HEK293 (cell line): ENCODE measurements at regions not wholly inside any gene's neighbourhood (a gene's known extent, or its start where the extent isn't known, plus 50 kb on each side); places are given as distances from the start of the nearest gene placed in this dataset.

Experiments used
- CTCF ChIA-PET: fragments of 350-600 bp; formaldehyde crosslinking; extraction: SDS; loops from one replicate; lab custom pipeline; 2021; ENCODE audit warnings: antibody characterized with exemption; lab: Yijun Ruan, JAX
- POLR2A ChIA-PET: fragments of 300-600 bp; formaldehyde crosslinking; extraction: SDS; loops from one replicate; lab custom pipeline; 2020; ENCODE audit warnings: antibody characterized with exemption, inconsistent platforms; lab: Yijun Ruan, JAX
- H3K27ac ChIP-seq: fragments of 200-500 bp; sonication (Bioruptor generic); 2 replicates; pipeline ENCODE4 v1.5.1; 2014; ENCODE audit warnings: low read depth, low read length, control low read depth, inconsistent platforms; ENCODE audit errors: extremely low read depth
- H3K36me3 ChIP-seq, 2 experiments: fragments of 200-500 bp in 1 of 2; sonication (Bioruptor generic) in 1 of 2; 1 replicate in 1 of 2; 2 replicates in 1 of 2; pipeline ENCODE4 v1.5.1; 2014 to 2017; ENCODE audit warnings: inconsistent platforms in 2 of 2, low read length in 2 of 2; ENCODE audit not compliant: control insufficient read depth in 2 of 2, insufficient read depth in 1 of 2
- H3K4me1 ChIP-seq: fragments of 200-500 bp; sonication (Bioruptor generic); 2 replicates; pipeline ENCODE4 v1.5.1; 2014; ENCODE audit warnings: mild to moderate bottlenecking, low read length, inconsistent platforms; ENCODE audit not compliant: control insufficient read depth, insufficient read depth
- H3K4me3 ChIP-seq: 2 replicates; pipeline ENCODE4 v1.5.1; 2011; ENCODE audit warnings: low read depth, mild to moderate bottlenecking, control low read depth, low read length, moderate library complexity
- H3K9me3 ChIP-seq: fragments of 200-500 bp; sonication (Bioruptor generic); 2 replicates; pipeline ENCODE4 v1.5.1; 2014; ENCODE audit warnings: low read depth, low read length, inconsistent platforms; ENCODE audit not compliant: control insufficient read depth, insufficient read depth
- BCL11A ChIP-seq: fragments of 450-650 bp; formaldehyde crosslinking; IDR thresholded peaks from 2 replicates; pipeline ENCODE4 v1.5.1; 2016; ENCODE audit warnings: low read depth, missing biosample characterization, missing genetic modification characterization
- EGR2 ChIP-seq: fragments of 450-650 bp; formaldehyde crosslinking; IDR thresholded peaks from 2 replicates; pipeline ENCODE4 v1.5.1; 2016; ENCODE audit warnings: low read depth, missing biosample characterization, missing genetic modification characterization
- HOXC10 ChIP-seq: sonication (generic); formaldehyde crosslinking; IDR thresholded peaks from 2 replicates; pipeline ENCODE4 v1.8.1; 2023; ENCODE audit warnings: mild to moderate bottlenecking, missing genetic modification reagents
- INSM2 ChIP-seq: fragments of 450-650 bp; formaldehyde crosslinking; IDR thresholded peaks from 2 replicates; pipeline ENCODE4 v1.5.1; 2016; ENCODE audit warnings: missing biosample characterization, missing genetic modification characterization
- KLF10 ChIP-seq: fragments of 450-650 bp; IDR thresholded peaks from 2 replicates; pipeline ENCODE4 v1.5.1; 2018; ENCODE audit warnings: missing biosample characterization, mild to moderate bottlenecking, missing genetic modification characterization
- KLF7 ChIP-seq: fragments of 450-650 bp; formaldehyde crosslinking; IDR thresholded peaks from 2 replicates; pipeline ENCODE4 v1.5.1; 2016; ENCODE audit warnings: missing biosample characterization, missing genetic modification characterization, borderline replicate concordance
- MEIS1 ChIP-seq: sonication (generic); formaldehyde crosslinking; IDR thresholded peaks from 2 replicates; pipeline ENCODE4 v1.8.1; 2022; ENCODE audit warnings: missing genetic modification reagents, mild to moderate bottlenecking, borderline replicate concordance
- TRIM28 ChIP-seq: IDR thresholded peaks from 2 replicates; pipeline ENCODE4 v1.6.1; 2011; ENCODE audit warnings: low read length, control low read depth, borderline replicate concordance
- YY1 ChIP-seq: fragments of 450-650 bp; formaldehyde crosslinking; IDR thresholded peaks from 2 replicates; pipeline ENCODE4 v1.5.1; 2018; ENCODE audit warnings: missing biosample characterization, missing genetic modification characterization
- ZBTB21 ChIP-seq: fragments of 450-650 bp; formaldehyde crosslinking; IDR thresholded peaks from 2 replicates; pipeline ENCODE4 v1.5.1; 2017; ENCODE audit warnings: missing biosample characterization, missing genetic modification characterization
- ZBTB48 ChIP-seq: fragments of 450-650 bp; formaldehyde crosslinking; IDR thresholded peaks from 2 replicates; pipeline ENCODE4 v1.5.1; 2016; ENCODE audit warnings: missing biosample characterization, missing genetic modification characterization
- ZBTB49 ChIP-seq: fragments of 450-650 bp; formaldehyde crosslinking; IDR thresholded peaks from 2 replicates; pipeline ENCODE4 v1.5.1; 2016; ENCODE audit warnings: missing biosample characterization, missing genetic modification characterization, low read depth
- ZNF114 ChIP-seq: fragments of 450-650 bp; formaldehyde crosslinking; IDR thresholded peaks from 2 replicates; pipeline ENCODE4 v1.5.0; 2017; ENCODE audit warnings: missing biosample characterization, missing genetic modification characterization
- ZNF16 ChIP-seq: fragments of 450-650 bp; formaldehyde crosslinking; IDR thresholded peaks from 2 replicates; pipeline ENCODE4 v1.5.1; 2016; ENCODE audit warnings: low read depth, missing biosample characterization, missing genetic modification characterization
- ZNF169 ChIP-seq: fragments of 450-650 bp; formaldehyde crosslinking; IDR thresholded peaks from 2 replicates; pipeline ENCODE4 v1.5.1; 2016; ENCODE audit warnings: missing biosample characterization, missing genetic modification characterization
- ZNF223 ChIP-seq: fragments of 450-650 bp; formaldehyde crosslinking; IDR thresholded peaks from 2 replicates; pipeline ENCODE4 v1.5.1; 2016; ENCODE audit warnings: missing biosample characterization, missing genetic modification characterization
- ZNF239 ChIP-seq: fragments of 450-650 bp; formaldehyde crosslinking; IDR thresholded peaks from 2 replicates; pipeline ENCODE4 v1.5.1; 2016; ENCODE audit warnings: missing biosample characterization, missing genetic modification characterization
- ZNF292 ChIP-seq: fragments of 450-650 bp; formaldehyde crosslinking; IDR thresholded peaks from 2 replicates; pipeline ENCODE4 v1.5.1; 2016; ENCODE audit warnings: low read depth, missing biosample characterization, missing genetic modification characterization, borderline replicate concordance
- ZNF335 ChIP-seq: fragments of 450-650 bp; formaldehyde crosslinking; conservative IDR thresholded peaks from 2 replicates; pipeline ENCODE4 v1.5.1; 2016; ENCODE audit warnings: missing biosample characterization, missing genetic modification characterization
- ZNF37A ChIP-seq: fragments of 450-650 bp; IDR thresholded peaks from 2 replicates; pipeline ENCODE4 v1.5.1; 2018; ENCODE audit warnings: missing biosample characterization, missing genetic modification characterization
- ZNF391 ChIP-seq: fragments of 450-650 bp; formaldehyde crosslinking; IDR thresholded peaks from 2 replicates; pipeline ENCODE4 v1.5.1; 2016; ENCODE audit warnings: low read depth, missing biosample characterization, missing genetic modification characterization, borderline replicate concordance
- ZNF549 ChIP-seq: fragments of 450-650 bp; IDR thresholded peaks from 2 replicates; pipeline ENCODE4 v1.5.1; 2018; ENCODE audit warnings: missing biosample characterization, missing genetic modification characterization, mild to moderate bottlenecking, inconsistent platforms, moderate library complexity
- ZNF555 ChIP-seq: fragments of 450-650 bp; formaldehyde crosslinking; conservative IDR thresholded peaks from 2 replicates; pipeline ENCODE4 v1.5.1; 2017; ENCODE audit warnings: missing biosample characterization, mild to moderate bottlenecking, missing genetic modification characterization, inconsistent platforms
- ZNF561 ChIP-seq: fragments of 450-650 bp; IDR thresholded peaks from 2 replicates; pipeline ENCODE4 v1.5.1; 2018; ENCODE audit warnings: missing biosample characterization, missing genetic modification characterization, borderline replicate concordance
- ZNF701 ChIP-seq: fragments of 450-650 bp; formaldehyde crosslinking; IDR thresholded peaks from 2 replicates; pipeline ENCODE4 v1.5.1; 2016; ENCODE audit warnings: missing biosample characterization, missing genetic modification characterization
- ZNF791 ChIP-seq: fragments of 450-650 bp; formaldehyde crosslinking; IDR thresholded peaks from 2 replicates; pipeline ENCODE4 v1.5.1; 2016; ENCODE audit warnings: missing biosample characterization, missing genetic modification characterization
- ZSCAN23 ChIP-seq: fragments of 450-650 bp; formaldehyde crosslinking; IDR thresholded peaks from 2 replicates; pipeline ENCODE4 v1.5.1; 2016; ENCODE audit warnings: missing biosample characterization, missing genetic modification characterization

- CTCF ChIA-PET: no interaction called here
- TF ChIP-seq ZNF223 (tag by site-specific recombination): no peak
- no peak for TF ChIP-seq ZBTB48 (tag by site-specific recombination)
- no peak for TF ChIP-seq ZNF114 (tag by site-specific recombination)
- TF ChIP-seq ZNF561 (tag by site-specific recombination): no peak
- POLR2A ChIA-PET: no interaction called here
- no peak overlapping the region for H3K27ac ChIP-seq
- H3K4me3 ChIP-seq: no peak overlapping the region
- no peaks in the 10 kb centered on the region for H3K9me3 ChIP-seq
- H3K4me1 ChIP-seq: peaks cover 15% of the 10 kb centered on the region
- no peaks in the 10 kb centered on the region for H3K36me3 ChIP-seq
Observed at GRCh38 chr12:24460099-24460498, 488.8 kb downstream of the BCAT1 start.

- ChIA-PET POLR2A (interaction anchor here (0.6 kb wide), 1 partner anchor 108 kb away, joined by 4 read pairs; no protein-coding TSS in a partner anchor), CTCF (no interaction called here)
- Histone ChIP-seq H3K27ac (no peak overlapping the region), H3K4me1 (peaks cover 15% of the 10 kb centered on the region), H3K9me3 (no peaks in the 10 kb centered on the region), H3K36me3 (no peaks in the 10 kb centered on the region), H3K4me3 (no peak overlapping the region)
- TF ChIP-seq ZNF239 (tag by site-specific recombination) (no peak), HOXC10 (no peak), ZNF391 (tag by site-specific recombination) (no peak), KLF7 (tag by site-specific recombination) (no peak), YY1 (tag by site-specific recombination) (no peak), MEIS1 (CRISPR knock-in tag) (no peak), EGR2 (no peak)
Observed at GRCh38 chr12:24455811-24456210, 493.1 kb downstream of the BCAT1 start.

GRCh38 chr12:24447678-24448077 lies 498.2 kb upstream of the SOX5 start:
- no peaks in the 10 kb centered on the region for H3K36me3 ChIP-seq
- H3K9me3 ChIP-seq: no peaks in the 10 kb centered on the region
- ChIA-PET CTCF (interaction anchor here (0.6 kb wide), 1 partner anchor 174 kb away, joined by 3 read pairs; no protein-coding TSS in a partner anchor), POLR2A (no interaction called here)
- no peak overlapping the region for H3K4me3 ChIP-seq
- no peak for TF ChIP-seq KLF7 (tag by site-specific recombination)
- no peak for TF ChIP-seq TRIM28
- TF ChIP-seq ZNF292: no peak
- TF ChIP-seq ZNF335 (tag by site-specific recombination): no peak
- TF ChIP-seq ZNF555: no peak
- TF ChIP-seq ZNF114 (tag by site-specific recombination): no peak
- no peak for TF ChIP-seq ZNF169 (tag by site-specific recombination)
- TF ChIP-seq ZBTB21 (tag by site-specific recombination): no peak
- TF ChIP-seq BCL11A (tag by site-specific recombination): no peak
- no peak for TF ChIP-seq ZNF37A
- no peak for TF ChIP-seq ZNF16 (tag by site-specific recombination)
- no peak for TF ChIP-seq ZBTB49 (tag by site-specific recombination)
- no peak for TF ChIP-seq ZNF549 (tag by site-specific recombination)
- no peak for TF ChIP-seq ZNF701 (tag by site-specific recombination)
- TF ChIP-seq ZNF791 (tag by site-specific recombination): no peak
- no peak for TF ChIP-seq ZSCAN23
- TF ChIP-seq KLF10: no peak
- TF ChIP-seq INSM2 (tag by site-specific recombination): no peak
- no peak overlapping the region for H3K27ac ChIP-seq
- no peaks in the 10 kb centered on the region for H3K4me1 ChIP-seq
